Loucy (cell line): ENCODE measurements at regions not wholly inside any gene's neighbourhood (a gene's known extent, or its start where the extent isn't known, plus 50 kb on each side); places are given as distances from the start of the nearest gene placed in this dataset.

Experiments used
- H2AFZ ChIP-seq: fragments of 200-600 bp; sonication (generic); 2 replicates; pipeline ENCODE4 v1.6.0; 2016; ENCODE audit warnings: antibody characterized with exemption, mild to moderate bottlenecking, low read length, moderate library complexity
- H3F3A ChIP-seq: fragments of 200-600 bp; 2 replicates; pipeline ENCODE4 v1.6.0; 2016; ENCODE audit warnings: antibody characterized with exemption, low read depth, mild to moderate bottlenecking
- H3K27me3 ChIP-seq: fragments of 200-600 bp; sonication (generic); 2 replicates; pipeline ENCODE4 v1.6.1; 2014; ENCODE audit warnings: low read length, mild to moderate bottlenecking; ENCODE audit not compliant: insufficient read depth, poor library complexity, severe bottlenecking
- H3K36me3 ChIP-seq: fragments of 200-600 bp; sonication (generic); 2 replicates; pipeline ENCODE4 v1.6.1; 2016; ENCODE audit warnings: low read length; ENCODE audit not compliant: insufficient read depth
- H3K4me1 ChIP-seq: fragments of 200-600 bp; sonication (generic); 2 replicates; pipeline ENCODE4 v1.5.1; 2014; ENCODE audit warnings: low read length, mild to moderate bottlenecking; ENCODE audit not compliant: insufficient read depth, poor library complexity, severe bottlenecking
- H3K4me2 ChIP-seq: fragments of 200-600 bp; sonication (generic); 2 replicates; pipeline ENCODE4 v1.6.0; 2014; ENCODE audit warnings: antibody characterized with exemption, low read length, low read depth, mild to moderate bottlenecking; ENCODE audit not compliant: poor library complexity, severe bottlenecking
- H3K4me3 ChIP-seq: fragments of 200-600 bp; sonication (generic); 2 replicates; pipeline ENCODE4 v1.5.1; 2014; ENCODE audit warnings: low read length, mild to moderate bottlenecking, mixed read lengths; ENCODE audit not compliant: poor library complexity, severe bottlenecking
- H3K79me2 ChIP-seq: fragments of 200-600 bp; sonication (generic); 2 replicates; pipeline ENCODE4 v1.6.1; 2014; ENCODE audit warnings: low read length; ENCODE audit not compliant: insufficient read depth
- H3K9ac ChIP-seq: fragments of 200-600 bp; sonication (generic); 2 replicates; pipeline ENCODE4 v1.6.0; 2014; ENCODE audit warnings: mild to moderate bottlenecking, low read depth, low read length, moderate library complexity; ENCODE audit not compliant: poor library complexity, severe bottlenecking
- H3K9me2 ChIP-seq: fragments of 200-600 bp; sonication (generic); replicated peaks from 2 replicates; pipeline ENCODE4 v1.6.1; 2016; ENCODE audit warnings: low read depth, low read length, mixed read lengths
- H3K9me3 ChIP-seq: fragments of 200-600 bp; sonication (generic); 2 replicates; pipeline ENCODE4 v1.6.1; 2014; ENCODE audit warnings: mild to moderate bottlenecking, antibody characterized with exemption, low read length, low read depth; ENCODE audit not compliant: insufficient read depth
- H4K20me1 ChIP-seq: fragments of 200-600 bp; sonication (generic); 2 replicates; pipeline ENCODE4 v1.6.0; 2014; ENCODE audit warnings: antibody characterized with exemption, low read length, mild to moderate bottlenecking; ENCODE audit not compliant: insufficient read depth, poor library complexity, severe bottlenecking
- EZH2phosphoT487 ChIP-seq: fragments of 200-600 bp; IDR thresholded peaks from 2 replicates; pipeline ENCODE4 v1.6.1; 2018; ENCODE audit warnings: antibody characterized with exemption, mild to moderate bottlenecking, moderate library complexity, borderline replicate concordance
- TF ChIP-seq, protein P1 (sequence below): fragments of 200-600 bp; sonication (generic); conservative IDR thresholded peaks from 2 replicates; pipeline ENCODE4 v1.5.1; 2014; ENCODE audit warnings: mild to moderate bottlenecking, antibody characterized with exemption, low read length

DNA sequence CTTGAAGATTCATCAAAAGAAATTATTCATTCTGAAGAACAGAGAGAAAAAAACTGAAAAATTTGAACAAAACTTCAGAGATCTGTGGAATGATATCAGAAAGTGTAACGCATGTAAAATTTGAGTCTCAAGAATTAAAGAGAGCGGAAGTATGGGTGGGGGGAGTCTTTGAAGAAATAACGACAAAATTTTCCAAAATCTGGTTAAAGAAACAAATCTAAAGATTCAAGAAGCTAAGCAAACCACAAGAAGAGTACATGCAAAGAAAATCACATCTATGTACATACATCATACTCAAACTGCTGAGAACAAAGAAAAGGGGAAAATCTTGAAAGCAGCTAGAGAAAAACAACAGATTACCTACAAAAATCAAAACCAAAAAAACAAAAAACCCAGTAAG lies 149.4 kb upstream of the TBCA start:
- Histone ChIP-seq H3K79me2 (no peaks in the 10 kb centered on the region), H3K4me2 (no peak overlapping the region), H3K4me1 (no peaks in the 10 kb centered on the region), H3K9me3 (no peaks in the 10 kb centered on the region), H3K27me3 (no peaks in the 10 kb centered on the region), H3K9me2 (no peaks in the 10 kb centered on the region), H3F3A (no peaks in the 10 kb centered on the region), H3K9ac (no peak overlapping the region), H3K36me3 (no peaks in the 10 kb centered on the region), H3K4me3 (no peak overlapping the region), H4K20me1 (no peaks in the 10 kb centered on the region), H2AFZ (no peak overlapping the region)
- TF ChIP-seq, protein P1, sequence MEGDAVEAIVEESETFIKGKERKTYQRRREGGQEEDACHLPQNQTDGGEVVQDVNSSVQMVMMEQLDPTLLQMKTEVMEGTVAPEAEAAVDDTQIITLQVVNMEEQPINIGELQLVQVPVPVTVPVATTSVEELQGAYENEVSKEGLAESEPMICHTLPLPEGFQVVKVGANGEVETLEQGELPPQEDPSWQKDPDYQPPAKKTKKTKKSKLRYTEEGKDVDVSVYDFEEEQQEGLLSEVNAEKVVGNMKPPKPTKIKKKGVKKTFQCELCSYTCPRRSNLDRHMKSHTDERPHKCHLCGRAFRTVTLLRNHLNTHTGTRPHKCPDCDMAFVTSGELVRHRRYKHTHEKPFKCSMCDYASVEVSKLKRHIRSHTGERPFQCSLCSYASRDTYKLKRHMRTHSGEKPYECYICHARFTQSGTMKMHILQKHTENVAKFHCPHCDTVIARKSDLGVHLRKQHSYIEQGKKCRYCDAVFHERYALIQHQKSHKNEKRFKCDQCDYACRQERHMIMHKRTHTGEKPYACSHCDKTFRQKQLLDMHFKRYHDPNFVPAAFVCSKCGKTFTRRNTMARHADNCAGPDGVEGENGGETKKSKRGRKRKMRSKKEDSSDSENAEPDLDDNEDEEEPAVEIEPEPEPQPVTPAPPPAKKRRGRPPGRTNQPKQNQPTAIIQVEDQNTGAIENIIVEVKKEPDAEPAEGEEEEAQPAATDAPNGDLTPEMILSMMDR = no peak
- TF ChIP-seq EZH2phosphoT487 = no peak

DNA sequence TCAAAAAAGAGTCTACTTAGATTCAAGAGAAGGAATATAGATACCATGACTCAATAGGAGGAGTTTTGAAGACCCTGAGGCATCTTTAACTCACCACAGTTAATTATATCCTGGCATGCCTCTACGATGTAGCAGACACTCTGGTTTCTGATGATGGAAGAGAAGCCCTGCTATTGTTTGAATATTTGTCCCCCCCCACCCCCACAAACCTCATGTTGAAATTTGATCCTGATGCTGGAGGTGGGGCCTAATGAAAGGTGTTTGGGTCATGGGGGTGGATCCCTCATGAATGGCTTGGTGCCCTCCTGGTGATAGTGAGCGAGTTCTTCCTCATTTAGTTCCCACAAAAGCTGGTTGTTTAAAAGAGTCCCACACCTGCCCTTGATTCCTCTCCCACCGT lies 147.9 kb upstream of the TBCA start:
- Histone ChIP-seq H3F3A (no peaks in the 10 kb centered on the region), H3K27me3 (no peaks in the 10 kb centered on the region), H3K9me2 (no peaks in the 10 kb centered on the region), H3K4me1 (no peaks in the 10 kb centered on the region), H2AFZ (no peak overlapping the region), H3K79me2 (no peaks in the 10 kb centered on the region), H3K9me3 (no peaks in the 10 kb centered on the region), H3K9ac (no peak overlapping the region), H3K4me2 (no peak overlapping the region), H3K36me3 (no peaks in the 10 kb centered on the region), H3K4me3 (no peak overlapping the region), H4K20me1 (no peaks in the 10 kb centered on the region)
- TF ChIP-seq, protein P1 = no peak
- TF ChIP-seq EZH2phosphoT487 = no peak

GRCh38 chr5:77923666-77924065 lies 147.5 kb upstream of the TBCA start:
- TF ChIP-seq, protein P1 = no peak
- TF ChIP-seq EZH2phosphoT487 = no peak
- no peak overlapping the region for H3K4me2 ChIP-seq

More at GRCh38 chr5:77923666-77924065, 147.5 kb upstream of the TBCA start:
- H3K9me2 ChIP-seq = no peaks in the 10 kb centered on the region
- H3F3A ChIP-seq = no peaks in the 10 kb centered on the region
- no peaks in the 10 kb centered on the region for H4K20me1 ChIP-seq
- H3K9ac ChIP-seq = no peak overlapping the region
- no peaks in the 10 kb centered on the region for H3K79me2 ChIP-seq
- no peaks in the 10 kb centered on the region for H3K4me1 ChIP-seq
- H3K9me3 ChIP-seq = no peaks in the 10 kb centered on the region
- H3K4me3 ChIP-seq = no peak overlapping the region
- no peak overlapping the region for H2AFZ ChIP-seq
- no peaks in the 10 kb centered on the region for H3K27me3 ChIP-seq
- H3K36me3 ChIP-seq = no peaks in the 10 kb centered on the region
